H9 (cell line): ENCODE measurements at regions not wholly inside any gene's neighbourhood (a gene's known extent, or its start where the extent isn't known, plus 50 kb on each side); places are given as distances from the start of the nearest gene placed in this dataset.

Source experiments
- DNase-seq: peaks from one replicate; pipeline ENCODE4 v3.0.0-alpha.2; 2017
- H2AFZ ChIP-seq: one replicate; pipeline ENCODE4 v1.6.1; 2013; ENCODE audit warnings: mild to moderate bottlenecking, low read length, control low read depth, moderate library complexity
- H2AK5ac ChIP-seq: 2 replicates; pipeline ENCODE4 v1.6.1; 2013; ENCODE audit warnings: low read length, control low read depth, mixed read lengths; ENCODE audit not compliant: insufficient read length
- H2BK120ac ChIP-seq: one replicate; pipeline ENCODE4 v1.6.1; 2013; ENCODE audit warnings: low read depth, mild to moderate bottlenecking, low read length, control low read depth, inconsistent platforms; ENCODE audit not compliant: poor library complexity, severe bottlenecking
- H2BK12ac ChIP-seq: 2 replicates; pipeline ENCODE4 v1.6.1; 2013; ENCODE audit warnings: low read length, control low read depth, mixed read lengths, low read depth; ENCODE audit not compliant: insufficient read length
- H2BK15ac ChIP-seq: 2 replicates; pipeline ENCODE4 v1.6.1; 2013; ENCODE audit warnings: low read depth, low read length, control low read depth
- H2BK20ac ChIP-seq: one replicate; pipeline ENCODE4 v1.6.1; 2013; ENCODE audit warnings: low read depth, mild to moderate bottlenecking, low read length, control low read depth, inconsistent platforms; ENCODE audit not compliant: poor library complexity, severe bottlenecking
- H2BK5ac ChIP-seq: 2 replicates; pipeline ENCODE4 v1.6.1; 2013; ENCODE audit warnings: low read length, control low read depth, mixed read lengths; ENCODE audit not compliant: insufficient read length
- H3K14ac ChIP-seq: 2 replicates; pipeline ENCODE4 v1.6.1; 2013; ENCODE audit warnings: low read length, control low read depth; ENCODE audit not compliant: insufficient read depth
- H3K18ac ChIP-seq: 2 replicates; pipeline ENCODE4 v1.6.1; 2013; ENCODE audit warnings: low read depth, mild to moderate bottlenecking, mixed read lengths, low read length, control low read depth; ENCODE audit not compliant: insufficient read length
- H3K23ac ChIP-seq: 2 replicates; pipeline ENCODE4 v1.6.1; 2013; ENCODE audit warnings: low read length, control low read depth, mixed read lengths, low read depth; ENCODE audit not compliant: insufficient read length
- H3K23me2 ChIP-seq: 2 replicates; pipeline ENCODE4 v1.6.1; 2013; ENCODE audit warnings: low read depth, mild to moderate bottlenecking, mixed read lengths, low read length, control low read depth; ENCODE audit not compliant: insufficient read length, poor library complexity, severe bottlenecking
- H3K27ac ChIP-seq: 2 replicates; pipeline ENCODE4 v1.5.1; 2013; ENCODE audit warnings: low read length, control low read depth, mixed read lengths, low read depth; ENCODE audit not compliant: insufficient read length
- H3K27me3 ChIP-seq: 2 replicates; pipeline ENCODE4 v1.6.1; 2013; ENCODE audit warnings: low read length, control low read depth, inconsistent platforms; ENCODE audit not compliant: insufficient read depth
- H3K4ac ChIP-seq: 2 replicates; pipeline ENCODE4 v1.6.1; 2013; ENCODE audit warnings: low read depth, mild to moderate bottlenecking, control low read depth, inconsistent platforms, low read length, moderate library complexity
- H3K4me1 ChIP-seq: 2 replicates; pipeline ENCODE4 v1.6.1; 2013; ENCODE audit warnings: low read length, control low read depth, inconsistent platforms; ENCODE audit not compliant: insufficient read depth
- H3K4me2 ChIP-seq: 2 replicates; pipeline ENCODE4 v1.6.1; 2013; ENCODE audit warnings: low read length, control low read depth, mixed read lengths; ENCODE audit not compliant: insufficient read length, insufficient read depth
- H3K56ac ChIP-seq: 2 replicates; pipeline ENCODE4 v1.6.1; 2013; ENCODE audit warnings: low read depth, mild to moderate bottlenecking, mixed read lengths, low read length, control low read depth; ENCODE audit not compliant: insufficient read length
- H3K79me1 ChIP-seq: 2 replicates; pipeline ENCODE4 v1.6.1; 2013; ENCODE audit warnings: low read depth, mild to moderate bottlenecking, moderate library complexity, low read length, control low read depth, inconsistent platforms; ENCODE audit not compliant: insufficient read depth, poor library complexity, severe bottlenecking
- H3K79me2 ChIP-seq: 2 replicates; pipeline ENCODE4 v1.6.1; 2013; ENCODE audit warnings: low read length, control low read depth, inconsistent platforms; ENCODE audit not compliant: insufficient read depth
- H3K9ac ChIP-seq: 2 replicates; pipeline ENCODE4 v1.6.1; 2013; ENCODE audit warnings: low read length, control low read depth, mixed read lengths; ENCODE audit not compliant: insufficient read length; ENCODE audit errors: extremely low read depth
- H3K9me3 ChIP-seq: one replicate; pipeline ENCODE4 v1.6.1; 2013; ENCODE audit warnings: low read depth, low read length, inconsistent platforms; ENCODE audit not compliant: control insufficient read depth
- H3T11ph ChIP-seq: one replicate; pipeline ENCODE4 v1.6.1; 2013; ENCODE audit warnings: mild to moderate bottlenecking, low read length, control low read depth, inconsistent platforms
- H4K20me1 ChIP-seq: one replicate; pipeline ENCODE4 v1.6.1; 2013; ENCODE audit not compliant: control insufficient read depth, insufficient read length, insufficient read depth
- H4K5ac ChIP-seq: 2 replicates; pipeline ENCODE4 v1.6.1; 2013; ENCODE audit warnings: low read depth, mild to moderate bottlenecking, mixed read lengths, low read length, control low read depth; ENCODE audit not compliant: insufficient read length
- H4K8ac ChIP-seq: replicated peaks from 2 replicates; pipeline ENCODE4 v1.6.1; 2013; ENCODE audit warnings: low read length, control low read depth, mixed read lengths, low read depth; ENCODE audit not compliant: insufficient read length
- H4K91ac ChIP-seq: 2 replicates; pipeline ENCODE4 v1.6.1; 2013; ENCODE audit warnings: low read depth, mild to moderate bottlenecking, moderate library complexity, mixed read lengths, low read length, control low read depth; ENCODE audit not compliant: insufficient read length
- H3K27ac Mint-ChIP-seq, 3 experiments: 2 replicates in 2 of 3; 3 replicates in 1 of 3; pipeline ENCODE4 v1.8.0; 2020 to 2021; ENCODE audit warnings: mixed read lengths in 3 of 3, mild to moderate bottlenecking in 1 of 3, moderate library complexity in 1 of 3
- H3K27me3 Mint-ChIP-seq: 2 replicates; pipeline ENCODE4 v1.8.0; 2021; ENCODE audit warnings: low read depth, mild to moderate bottlenecking, moderate library complexity, mixed read lengths
- H3K36me3 Mint-ChIP-seq, 3 experiments: 2 replicates in 2 of 3; 3 replicates in 1 of 3; pipeline ENCODE4 v1.8.0; 2020 to 2021; ENCODE audit warnings: low read depth in 3 of 3, mixed read lengths in 3 of 3; ENCODE audit not compliant: insufficient read depth in 1 of 3
- H3K4me1 Mint-ChIP-seq, 2 experiments: 2 replicates each; pipeline ENCODE4 v1.8.0; 2020; ENCODE audit warnings: mixed read lengths in 2 of 2
- H3K4me3 Mint-ChIP-seq, 2 experiments: 2 replicates in 1 of 2; 3 replicates in 1 of 2; pipeline ENCODE4 v1.8.0; 2020 to 2021; ENCODE audit warnings: mild to moderate bottlenecking in 2 of 2, mixed read lengths in 2 of 2, moderate library complexity in 1 of 2
- H3K9me3 Mint-ChIP-seq, 2 experiments: 2 replicates in 1 of 2; 3 replicates in 1 of 2; pipeline ENCODE4 v1.8.0; 2020; ENCODE audit warnings: mild to moderate bottlenecking in 2 of 2, mixed read lengths in 2 of 2, moderate library complexity in 1 of 2
- whole genome bisulfite sequencing: extraction: QIAGEN DNeasy Blood & Tissue Kit; methylation state at CpG from one replicate; pipeline ENCODE4 v1.1.7; 2013; ENCODE audit warnings: missing lambda C conversion rate, low lambda C conversion rate, mixed read lengths; ENCODE audit not compliant: insufficient read length; ENCODE audit errors: extremely low coverage; 5-methylcytosine and 5-hydroxymethylcytosine counted together
- TF ChIP-seq, protein P1 (sequence below): fragments of 200-600 bp; sonication (generic); conservative IDR thresholded peaks from 3 replicates; pipeline ENCODE4 v1.8.0; 2021; ENCODE audit warnings: antibody characterized with exemption, mild to moderate bottlenecking

GRCh38 chr12:59867055-59867454, 271.2 kb downstream of the SLC16A7 start:
- Histone ChIP-seq H3K4me2 (no peak overlapping the region), H2AFZ (no peak overlapping the region), H2BK12ac (no peak overlapping the region), H4K91ac (no peak overlapping the region), H3K27me3 (no peaks in the 10 kb centered on the region), H3K9ac (no peak overlapping the region), H3K27ac (no peak overlapping the region), H3T11ph (no peak overlapping the region), H4K5ac (no peak overlapping the region), H3K56ac (no peak overlapping the region), H2BK15ac (no peak overlapping the region), H2AK5ac (no peak overlapping the region), H3K23me2 (no peaks in the 10 kb centered on the region), H3K14ac (no peak overlapping the region), H4K8ac (no peak overlapping the region), H3K4ac (no peak overlapping the region), H3K4me1 (no peaks in the 10 kb centered on the region), H4K20me1 (no peaks in the 10 kb centered on the region), H2BK5ac (no peak overlapping the region), H2BK20ac (no peak overlapping the region), H3K23ac (no peak overlapping the region), H3K79me1 (no peaks in the 10 kb centered on the region), H3K9me3 (no peaks in the 10 kb centered on the region), H3K79me2 (no peaks in the 10 kb centered on the region), H2BK120ac (no peak overlapping the region), H3K18ac (no peak overlapping the region)
- Mint-ChIP-seq H3K27me3 (no peaks in the 10 kb centered on the region), H3K4me1 (peaks cover 3% of the 10 kb centered on the region in 2 experiments; a peak in 2 of 4 replicates), H3K9me3 (peaks cover 0 to 5% of the 10 kb centered on the region in 2 experiments; a peak in 3 of 5 replicates), H3K27ac (no peak overlapping the region), H3K4me3 (no peak overlapping the region), H3K36me3 (no peaks in the 10 kb centered on the region; a peak in 1 of 7 replicates)
- TF ChIP-seq, protein P1, sequence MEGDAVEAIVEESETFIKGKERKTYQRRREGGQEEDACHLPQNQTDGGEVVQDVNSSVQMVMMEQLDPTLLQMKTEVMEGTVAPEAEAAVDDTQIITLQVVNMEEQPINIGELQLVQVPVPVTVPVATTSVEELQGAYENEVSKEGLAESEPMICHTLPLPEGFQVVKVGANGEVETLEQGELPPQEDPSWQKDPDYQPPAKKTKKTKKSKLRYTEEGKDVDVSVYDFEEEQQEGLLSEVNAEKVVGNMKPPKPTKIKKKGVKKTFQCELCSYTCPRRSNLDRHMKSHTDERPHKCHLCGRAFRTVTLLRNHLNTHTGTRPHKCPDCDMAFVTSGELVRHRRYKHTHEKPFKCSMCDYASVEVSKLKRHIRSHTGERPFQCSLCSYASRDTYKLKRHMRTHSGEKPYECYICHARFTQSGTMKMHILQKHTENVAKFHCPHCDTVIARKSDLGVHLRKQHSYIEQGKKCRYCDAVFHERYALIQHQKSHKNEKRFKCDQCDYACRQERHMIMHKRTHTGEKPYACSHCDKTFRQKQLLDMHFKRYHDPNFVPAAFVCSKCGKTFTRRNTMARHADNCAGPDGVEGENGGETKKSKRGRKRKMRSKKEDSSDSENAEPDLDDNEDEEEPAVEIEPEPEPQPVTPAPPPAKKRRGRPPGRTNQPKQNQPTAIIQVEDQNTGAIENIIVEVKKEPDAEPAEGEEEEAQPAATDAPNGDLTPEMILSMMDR = no peak
- no CpG with 5 or more reads among the region's 1 CpG for WGBS
- no peak for DNase-seq
